Spleen (tissue), 11 donors: ENCODE measurements at regions not wholly inside any gene's neighbourhood (a gene's known extent, or its start where the extent isn't known, plus 50 kb on each side); places are given as distances from the start of the nearest gene placed in this dataset.

Experiments
- DNase-seq: peaks from one replicate; pipeline ENCODE4 v3.0.0-alpha.2; 2020
- H3K27ac ChIP-seq, 8 donors: fragments of 200-600 bp; sonication (generic) in 7 of 8; 1 replicate in 4 of 8; 2 replicates in 4 of 8; pipeline versions ENCODE4 v1.5.0 to v1.8.0; 2016 to 2021; ENCODE audit warnings: inconsistent platforms in 4 of 8, mild to moderate bottlenecking in 4 of 8, moderate library complexity in 1 of 8
- H3K27me3 ChIP-seq, 7 donors: fragments of 200-600 bp; sonication (generic) in 6 of 7; replicated peaks in 1 of 7; 1 replicate in 4 of 7; 2 replicates in 3 of 7; pipeline versions ENCODE4 v1.5.0 to v1.8.0; 2016 to 2021; ENCODE audit warnings: inconsistent platforms in 3 of 7, mild to moderate bottlenecking in 1 of 7
- H3K36me3 ChIP-seq, 6 donors: fragments of 200-600 bp; sonication (generic) in 5 of 6; 1 replicate in 4 of 6; 2 replicates in 2 of 6; pipeline versions ENCODE4 v1.5.0 to v1.8.0; 2016 to 2021; ENCODE audit warnings: inconsistent platforms in 2 of 6
- H3K4me1 ChIP-seq, 6 donors: fragments of 200-600 bp; sonication (generic) in 5 of 6; 1 replicate in 3 of 6; 2 replicates in 3 of 6; pipeline versions ENCODE4 v1.5.0 to v1.8.0; 2016 to 2021; ENCODE audit warnings: inconsistent platforms in 3 of 6
- H3K4me3 ChIP-seq, 8 donors: fragments of 200-600 bp; sonication (generic) in 7 of 8; 1 replicate in 4 of 8; 2 replicates in 4 of 8; pipeline versions ENCODE4 v1.5.0 to v1.8.0; 2016 to 2021; ENCODE audit warnings: inconsistent platforms in 4 of 8, mild to moderate bottlenecking in 4 of 8, moderate library complexity in 2 of 8
- H3K9me3 ChIP-seq, 8 donors: fragments of 200-600 bp; sonication (generic) in 7 of 8; 1 replicate in 4 of 8; 2 replicates in 4 of 8; pipeline versions ENCODE4 v1.5.0 to v1.8.0; 2016 to 2021; ENCODE audit warnings: inconsistent platforms in 4 of 8
- CTCF ChIP-seq, 11 experiments: fragments of 200-600 bp in 7 of 11; fragments of 450-650 bp in 4 of 11; sonication (generic) in 4 of 11; IDR thresholded peaks in 8 of 11; conservative IDR thresholded peaks in 3 of 11; 1 replicate in 7 of 11; 2 replicates in 4 of 11; pipeline versions ENCODE4 v1.4.0 to v1.8.0; 2016 to 2021; ENCODE audit warnings: antibody characterized with exemption in 11 of 11, inconsistent platforms in 4 of 11, mild to moderate bottlenecking in 1 of 11
- POLR2A ChIP-seq, 3 donors: fragments of 450-650 bp; IDR thresholded peaks; one replicate each; pipeline ENCODE4 v1.5.1; 2017; ENCODE audit warnings: antibody characterized with exemption in 3 of 3, mild to moderate bottlenecking in 1 of 3
- POLR2AphosphoS5 ChIP-seq, 3 donors: sonication (generic); formaldehyde crosslinking; IDR thresholded peaks; one replicate each; pipeline ENCODE4 v1.5.1; 2017; ENCODE audit warnings: antibody characterized with exemption in 3 of 3
- WGBS, 5 donors: extraction: QIAGEN DNeasy Blood & Tissue Kit in 3 of 5; methylation state at CpG; one replicate each; pipeline versions ENCODE4 v1.1.5 to v1.1.7; 2013 to 2018; 5-methylcytosine and 5-hydroxymethylcytosine counted together
- intact Hi-C: fragments of 100-400 bp; cut with DNase I; formaldehyde crosslinking; loops from one replicate; pipeline ENCODE4 v1.15.0; 2023; ENCODE audit warnings: low total_unique reads
- donor health status: healthy with polysubstance abuse.
- donor health status: DM: no; HTN: no; CAD: no; lungs with moderate emphysema.
- donor health status: DM: no; HTN: no; CAD: no.
- donor health status: Bipolar disorder and iron deficiency.
- donor health status: healthy.
- donor health status: DM: no; HTN: no; CAD: no.
- donor health status: DM: yes; HTN: yes; CAD: no.

GRCh38 chr7:121473645-121474300 lies 77.7 kb upstream of the FAM3C start:
- DNase-seq, result no peak
- Histone ChIP-seq H3K36me3 (no peaks in the 10 kb centered on the region), H3K27me3 (no peaks in the 10 kb centered on the region), H3K4me3 (no peak overlapping the region), H3K27ac (no peak overlapping the region), H3K4me1 (no peaks in the 10 kb centered on the region), H3K9me3 (no peaks in the 10 kb centered on the region)
- intact Hi-C loops, result no loop called here
- WGBS, 5 donors, result 62 to 80% (median 71%) methylated on average over 3 of the region's 3 CpGs
- no peak for TF ChIP-seq CTCF (IDR thresholded peaks at IDR 0.05 in 8 of 11, conservative IDR thresholded peaks at IDR 0.05 in 3 of 11)
- no peak for TF ChIP-seq POLR2AphosphoS5 (IDR thresholded peaks at IDR 0.05)
- no peak for TF ChIP-seq POLR2A (IDR thresholded peaks at IDR 0.05)

- Histone ChIP-seq H3K27ac (no peak overlapping the region), H3K36me3 (no peaks in the 10 kb centered on the region), H3K27me3 (no peaks in the 10 kb centered on the region), H3K9me3 (no peaks in the 10 kb centered on the region), H3K4me1 (no peaks in the 10 kb centered on the region), H3K4me3 (no peak overlapping the region)
- intact Hi-C loops, result no loop called here
- TF ChIP-seq POLR2A (IDR thresholded peaks at IDR 0.05), result no peak
- TF ChIP-seq POLR2AphosphoS5 (IDR thresholded peaks at IDR 0.05), result no peak
- TF ChIP-seq CTCF (IDR thresholded peaks at IDR 0.05 in 8 of 11, conservative IDR thresholded peaks at IDR 0.05 in 3 of 11), result no peak
- WGBS, 5 donors, result 91 to 96% (median 94%) methylated on average over 4 of the region's 4 CpGs
- no peak for DNase-seq
Measured at GRCh38 chr7:121466455-121466854, 70.3 kb upstream of the FAM3C start.

- intact Hi-C loops, result no loop called here
- WGBS, 5 donors, result 78 to 95% (median 88%) methylated on average over 2 of the region's 2 CpGs
- no peak overlapping the region for H3K27ac ChIP-seq
Measured at GRCh38 chr7:121459148-121459547, 63.0 kb upstream of the FAM3C start.

More at GRCh38 chr7:121459148-121459547, 63.0 kb upstream of the FAM3C start:
- Histone ChIP-seq H3K9me3 (no peaks in the 10 kb centered on the region), H3K4me3 (no peak overlapping the region), H3K27me3 (no peaks in the 10 kb centered on the region), H3K36me3 (no peaks in the 10 kb centered on the region), H3K4me1 (no peaks in the 10 kb centered on the region)
- no peak for DNase-seq
- no peak for TF ChIP-seq POLR2AphosphoS5 (IDR thresholded peaks at IDR 0.05)
- no peak for TF ChIP-seq CTCF (IDR thresholded peaks at IDR 0.05 in 8 of 11, conservative IDR thresholded peaks at IDR 0.05 in 3 of 11)
- no peak for TF ChIP-seq POLR2A (IDR thresholded peaks at IDR 0.05)
